HEK293 (cell line): ENCODE measurements at regions not wholly inside any gene's neighbourhood (a gene's known extent, or its start where the extent isn't known, plus 50 kb on each side); places are given as distances from the start of the nearest gene placed in this dataset.

Experiments
- CTCF ChIP-seq: fragments of 450-650 bp; formaldehyde crosslinking; IDR thresholded peaks from 2 replicates; pipeline ENCODE4 v1.5.1; 2016; ENCODE audit warnings: missing biosample characterization, missing genetic modification characterization
- HOXA7 ChIP-seq: sonication (generic); formaldehyde crosslinking; IDR thresholded peaks from 2 replicates; pipeline ENCODE4 v1.8.1; 2022; ENCODE audit warnings: missing genetic modification reagents, borderline replicate concordance
- PATZ1 ChIP-seq: fragments of 450-650 bp; formaldehyde crosslinking; IDR thresholded peaks from 2 replicates; pipeline ENCODE4 v1.5.1; 2016; ENCODE audit warnings: missing biosample characterization, missing genetic modification characterization
- ZBTB11 ChIP-seq: fragments of 450-650 bp; formaldehyde crosslinking; conservative IDR thresholded peaks from 2 replicates; pipeline ENCODE4 v1.5.1; 2016; ENCODE audit warnings: low read depth, missing biosample characterization, missing genetic modification characterization
- ZBTB21 ChIP-seq: fragments of 450-650 bp; formaldehyde crosslinking; IDR thresholded peaks from 2 replicates; pipeline ENCODE4 v1.5.1; 2017; ENCODE audit warnings: missing biosample characterization, missing genetic modification characterization
- ZFP37 ChIP-seq: fragments of 450-650 bp; formaldehyde crosslinking; IDR thresholded peaks from 2 replicates; pipeline ENCODE4 v1.5.1; 2016; ENCODE audit warnings: missing biosample characterization, missing genetic modification characterization
- ZNF169 ChIP-seq: fragments of 450-650 bp; formaldehyde crosslinking; IDR thresholded peaks from 2 replicates; pipeline ENCODE4 v1.5.1; 2016; ENCODE audit warnings: missing biosample characterization, missing genetic modification characterization
- ZNF473 ChIP-seq: fragments of 450-650 bp; formaldehyde crosslinking; IDR thresholded peaks from 2 replicates; pipeline ENCODE4 v1.5.1; 2017; ENCODE audit warnings: missing biosample characterization, missing genetic modification characterization
- ZNF510 ChIP-seq: fragments of 450-650 bp; formaldehyde crosslinking; IDR thresholded peaks from 2 replicates; pipeline ENCODE4 v1.5.1; 2018; ENCODE audit warnings: mild to moderate bottlenecking, missing genetic modification characterization, missing biosample characterization; ENCODE audit not compliant: insufficient replicate concordance
- ZNF610 ChIP-seq: fragments of 450-650 bp; formaldehyde crosslinking; IDR thresholded peaks from 2 replicates; pipeline ENCODE4 v1.5.1; 2016; ENCODE audit warnings: missing biosample characterization, missing genetic modification characterization, borderline replicate concordance
- ZNF785 ChIP-seq: fragments of 450-650 bp; formaldehyde crosslinking; IDR thresholded peaks from 2 replicates; pipeline ENCODE4 v1.5.1; 2016; ENCODE audit warnings: missing biosample characterization, missing genetic modification characterization
- ZSCAN18 ChIP-seq: fragments of 450-650 bp; formaldehyde crosslinking; IDR thresholded peaks from 2 replicates; pipeline ENCODE4 v1.5.1; 2016; ENCODE audit warnings: missing biosample characterization, missing genetic modification characterization

- TF ChIP-seq ZNF473 (tag by site-specific recombination) (no peak), ZNF785 (tag by site-specific recombination) (no peak), CTCF (tag by site-specific recombination) (no peak), ZNF610 (tag by site-specific recombination) (no peak), HOXA7 (CRISPR knock-in tag) (no peak), ZBTB11 (tag by site-specific recombination) (no peak), ZNF510 (tag by site-specific recombination) (no peak), ZFP37 (tag by site-specific recombination) (no peak), ZSCAN18 (no peak), ZNF169 (tag by site-specific recombination) (no peak), ZBTB21 (tag by site-specific recombination) (no peak), PATZ1 (tag by site-specific recombination) (no peak)
Measured at GRCh38 chr3:5305684-5305989, 118.1 kb downstream of the EDEM1 start.
